ENCODE measurements at regions not wholly inside any gene's neighbourhood (a gene's known extent, or its start where the extent isn't known, plus 50 kb on each side); places are given as distances from the start of the nearest gene placed in this dataset.

GRCh38 chr5:20524991-20525529 lies 537.1 kb upstream of the CDH18 start:
- TF ChIP-seq CTCF (IDR thresholded peaks at IDR 0.05; ENCODE audit: low read depth, low read length), result no peak
- no peak overlapping the region for H3K4me3 ChIP-seq (ENCODE audit: low read depth, low read length)

DNA sequence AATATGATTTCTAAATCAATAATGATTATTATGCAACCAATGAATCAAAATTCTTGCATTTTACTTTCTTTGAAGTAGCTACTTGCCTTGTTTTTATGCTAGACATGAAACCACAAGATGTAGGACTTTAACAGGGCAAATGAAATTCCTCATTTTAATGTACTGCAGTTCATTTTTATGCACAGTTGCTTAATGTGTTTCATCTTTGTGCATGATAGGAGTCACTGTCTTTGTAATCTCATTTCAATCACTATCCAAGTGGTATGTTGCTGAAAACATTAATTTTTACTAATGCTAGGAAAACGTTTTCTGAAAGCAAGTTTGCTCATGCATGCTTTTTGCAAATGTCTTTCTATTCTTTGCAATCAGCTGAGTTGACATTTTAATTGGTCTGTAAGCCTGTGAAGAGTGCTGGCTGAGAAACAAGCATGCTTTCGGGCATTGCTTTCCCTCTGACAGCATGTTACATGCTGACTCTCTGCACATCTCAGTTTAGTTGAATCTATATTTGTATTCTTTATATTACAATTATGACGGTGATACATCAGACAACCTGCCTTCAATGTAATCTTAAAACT lies 535.0 kb upstream of the CDH18 start:
- H3K4me3 ChIP-seq (ENCODE audit: low read depth, low read length), result no peak overlapping the region
- no peak for TF ChIP-seq CTCF (IDR thresholded peaks at IDR 0.05; ENCODE audit: low read depth, low read length)

GRCh38 chr5:20515606-20516005 lies 527.6 kb upstream of the CDH18 start:
- no peak for TF ChIP-seq CTCF (IDR thresholded peaks at IDR 0.05; ENCODE audit: low read depth, low read length)
- H3K4me3 ChIP-seq (ENCODE audit: low read depth, low read length), result no peak overlapping the region

- H3K4me3 ChIP-seq (ENCODE audit: low read depth, low read length), result no peak overlapping the region
- no peak for TF ChIP-seq CTCF (IDR thresholded peaks at IDR 0.05; ENCODE audit: low read depth, low read length)
Measured at GRCh38 chr5:20514145-20514544, 526.1 kb upstream of the CDH18 start.

- no peak for TF ChIP-seq CTCF (IDR thresholded peaks at IDR 0.05; ENCODE audit: low read depth, low read length)
- no peak overlapping the region for H3K4me3 ChIP-seq (ENCODE audit: low read depth, low read length)
Measured at GRCh38 chr5:20500546-20500945, 512.5 kb upstream of the CDH18 start.

- no peak for TF ChIP-seq CTCF (IDR thresholded peaks at IDR 0.05; ENCODE audit: low read depth, low read length)
- no peak overlapping the region for H3K4me3 ChIP-seq (ENCODE audit: low read depth, low read length)
Measured at GRCh38 chr5:20498926-20499325, 510.9 kb upstream of the CDH18 start.

DNA sequence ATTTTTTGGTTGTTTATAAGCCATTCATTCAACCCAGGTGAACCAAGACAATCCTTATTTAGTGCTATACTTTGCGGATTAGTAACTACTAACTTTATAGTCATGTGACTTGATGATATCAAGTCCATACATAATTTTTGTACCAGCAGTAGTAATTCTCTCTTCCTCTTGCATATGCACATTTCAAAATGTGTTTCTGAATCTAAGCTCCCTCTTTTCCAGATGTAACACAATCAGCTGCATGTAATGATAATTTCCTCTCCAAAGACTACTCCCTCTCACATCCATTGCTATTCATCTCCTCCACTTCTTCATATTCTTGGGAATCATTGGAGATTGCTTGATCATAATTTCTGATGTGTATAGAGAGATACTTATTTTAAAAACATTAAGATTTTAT lies 510.1 kb upstream of the CDH18 start:
- TF ChIP-seq CTCF (IDR thresholded peaks at IDR 0.05; ENCODE audit: low read depth, low read length), result no peak
- no peak overlapping the region for H3K4me3 ChIP-seq (ENCODE audit: low read depth, low read length)

Data from WI38 (cell line).